CD14-positive monocyte (primary cell): ENCODE measurements at regions not wholly inside any gene's neighbourhood (a gene's known extent, or its start where the extent isn't known, plus 50 kb on each side); places are given as distances from the start of the nearest gene placed in this dataset.

Source experiments
- DNase-seq, 3 donors: peaks; one replicate each; pipeline ENCODE4 v3.0.0-alpha.2; 2011 to 2022
- H2AFZ ChIP-seq: 2 replicates; pipeline ENCODE4 v1.6.0; 2012; ENCODE audit warnings: mild to moderate bottlenecking, low read depth, low read length, inconsistent platforms; ENCODE audit not compliant: insufficient read depth, poor library complexity, severe bottlenecking
- H3K27ac ChIP-seq, 2 donors: 1 replicate in 1 of 2; 2 replicates in 1 of 2; pipeline ENCODE4 v1.5.1; 2012 to 2013; ENCODE audit warnings: low read length in 2 of 2, control low read depth in 1 of 2, inconsistent platforms in 1 of 2, low read depth in 1 of 2, mild to moderate bottlenecking in 1 of 2
- H3K27me3 ChIP-seq, 2 donors: one replicate each; pipeline versions ENCODE4 v1.6.0 to v1.6.1; 2011 to 2013; ENCODE audit warnings: low read length in 2 of 2; ENCODE audit not compliant: control insufficient read depth in 2 of 2, insufficient read depth in 2 of 2
- H3K36me3 ChIP-seq, 2 donors: replicated peaks in 1 of 2; 1 replicate in 1 of 2; 2 replicates in 1 of 2; pipeline versions ENCODE4 v1.5.1 to v1.6.1; 2012 to 2013; ENCODE audit warnings: low read length in 2 of 2, control low read depth in 1 of 2, inconsistent platforms in 1 of 2, mild to moderate bottlenecking in 1 of 2; ENCODE audit not compliant: insufficient read depth in 2 of 2, control insufficient read depth in 1 of 2
- H3K4me1 ChIP-seq, 2 donors: 1 replicate in 1 of 2; 2 replicates in 1 of 2; pipeline versions ENCODE4 v1.5.1 to v1.6.1; 2012 to 2013; ENCODE audit warnings: low read length in 2 of 2, control low read depth in 1 of 2, inconsistent platforms in 1 of 2, mild to moderate bottlenecking in 1 of 2, moderate library complexity in 1 of 2; ENCODE audit not compliant: insufficient read depth in 2 of 2, control insufficient read depth in 1 of 2
- H3K4me2 ChIP-seq: replicated peaks from 2 replicates; pipeline ENCODE3; 2012; ENCODE audit warnings: low read length, moderate library complexity, mild to moderate bottlenecking; ENCODE audit not compliant: poor library complexity, severe bottlenecking; ENCODE audit errors: extremely low read depth
- H3K4me3 ChIP-seq, 3 experiments: fragments of 200-600 bp in 1 of 3; sonication (generic) in 1 of 3; replicated peaks in 1 of 3; 1 replicate in 2 of 3; 2 replicates in 1 of 3; pipeline ENCODE4 v1.5.1; 2011 to 2013; ENCODE audit warnings: low read length in 3 of 3, mild to moderate bottlenecking in 3 of 3, control low read depth in 2 of 3, low read depth in 2 of 3, inconsistent platforms in 1 of 3, moderate library complexity in 1 of 3
- H3K79me2 ChIP-seq: 2 replicates; pipeline ENCODE4 v1.6.0; 2012; ENCODE audit warnings: mild to moderate bottlenecking, control low read depth, inconsistent platforms, low read length, moderate library complexity; ENCODE audit not compliant: insufficient read depth
- H3K9ac ChIP-seq: 2 replicates; pipeline ENCODE4 v1.6.0; 2017; ENCODE audit warnings: low read length, mild to moderate bottlenecking; ENCODE audit not compliant: insufficient read depth, poor library complexity, severe bottlenecking
- H3K9me3 ChIP-seq, 2 donors: replicated peaks in 1 of 2; 1 replicate in 1 of 2; 2 replicates in 1 of 2; pipeline versions ENCODE4 v1.5.1 to v1.6.1; 2012 to 2013; ENCODE audit warnings: low read length in 2 of 2, control low read depth in 1 of 2; ENCODE audit not compliant: control insufficient read depth in 1 of 2, insufficient read depth in 1 of 2
- H4K20me1 ChIP-seq: 2 replicates; pipeline ENCODE4 v1.6.0; 2012; ENCODE audit warnings: mild to moderate bottlenecking, low read length, control low read depth, moderate library complexity; ENCODE audit not compliant: insufficient read depth
- H3K27ac Mint-ChIP-seq, 7 donors: one replicate each; pipeline ENCODE4 v1.8.0; 2020; ENCODE audit warnings: mild to moderate bottlenecking in 7 of 7, mixed read lengths in 7 of 7, moderate library complexity in 6 of 7, inconsistent platforms in 2 of 7
- H3K27me3 Mint-ChIP-seq, 3 donors: one replicate each; pipeline ENCODE4 v1.8.0; 2021 to 2022; ENCODE audit warnings: low read depth in 3 of 3, mild to moderate bottlenecking in 3 of 3, mixed read lengths in 3 of 3, moderate library complexity in 3 of 3, inconsistent platforms in 1 of 3
- H3K36me3 Mint-ChIP-seq, 2 donors: one replicate each; pipeline ENCODE4 v1.8.0; 2020; ENCODE audit warnings: mixed read lengths in 2 of 2, inconsistent platforms in 1 of 2, mild to moderate bottlenecking in 1 of 2
- H3K4me1 Mint-ChIP-seq: one replicate; pipeline ENCODE4 v1.8.0; 2020; ENCODE audit warnings: mild to moderate bottlenecking, mixed read lengths
- H3K4me3 Mint-ChIP-seq, 2 donors: one replicate each; pipeline ENCODE4 v1.8.0; 2020; ENCODE audit warnings: mild to moderate bottlenecking in 2 of 2, mixed read lengths in 2 of 2, moderate library complexity in 1 of 2
- H3K9me3 Mint-ChIP-seq, 7 donors: one replicate each; pipeline ENCODE4 v1.8.0; 2020 to 2022; ENCODE audit warnings: mixed read lengths in 7 of 7, mild to moderate bottlenecking in 6 of 7, moderate library complexity in 6 of 7, inconsistent platforms in 2 of 7
- whole genome bisulfite sequencing: methylation state at CpG from one replicate; pipeline ENCODE4 v1.1.5; 2013; ENCODE audit warnings: missing lambda C conversion rate; ENCODE audit not compliant: insufficient coverage; 5-methylcytosine and 5-hydroxymethylcytosine counted together
- intact Hi-C, 2 donors: fragments of 100-400 bp; cut with micrococcal nuclease; formaldehyde crosslinking; loops; one replicate each; pipeline versions ENCODE4 v1.15.0 to v1.15.1; 2023
- TF ChIP-seq, protein P1 (sequence below): fragments of 200-600 bp; IDR thresholded peaks from one replicate; pipeline ENCODE4 v1.8.0; 2022; ENCODE audit warnings: antibody characterized with exemption, mild to moderate bottlenecking

DNA sequence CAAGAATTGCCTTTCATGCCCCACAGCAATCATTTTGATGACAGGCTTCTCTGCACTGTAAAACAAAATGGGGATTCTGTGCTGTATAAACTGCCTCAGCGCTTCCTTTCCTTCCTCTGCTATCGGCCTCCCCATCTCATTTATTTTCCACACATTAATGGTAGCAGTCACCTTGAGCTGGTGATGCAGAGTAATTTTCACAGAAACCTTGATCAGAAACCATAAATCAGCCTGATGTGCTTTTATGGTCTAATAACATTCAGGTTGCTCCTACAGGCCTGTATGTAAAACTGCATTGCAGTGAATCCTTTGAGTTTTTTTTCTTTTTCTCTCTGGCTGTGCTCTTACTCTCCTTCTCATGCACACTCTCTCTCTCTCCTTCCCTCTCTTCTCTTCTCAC is 578.4 kb upstream of the STXBP6 start:
- H3K4me1 Mint-ChIP-seq: no peaks in the 10 kb centered on the region

GRCh38 chr14:25626986-25627385 is 577.0 kb upstream of the STXBP6 start:
- Mint-ChIP-seq H3K27ac (no peak overlapping the region), H3K27me3 (peaks cover 0 to 1% (median 1%) of the 10 kb centered on the region in 3 donors), H3K4me1 (no peaks in the 10 kb centered on the region), H3K4me3 (no peak overlapping the region), H3K36me3 (no peaks in the 10 kb centered on the region), H3K9me3 (peaks cover 0 to 10% (median 0%) of the 10 kb centered on the region in 7 donors)
- Histone ChIP-seq H4K20me1 (no peaks in the 10 kb centered on the region), H3K9ac (no peak overlapping the region), H3K4me1 (no peaks in the 10 kb centered on the region), H3K27me3 (no peaks in the 10 kb centered on the region), H3K9me3 (no peaks in the 10 kb centered on the region), H2AFZ (no peak overlapping the region), H3K79me2 (no peaks in the 10 kb centered on the region), H3K4me3 (no peak overlapping the region), H3K4me2 (no peak overlapping the region), H3K36me3 (no peaks in the 10 kb centered on the region), H3K27ac (no peak overlapping the region)
- intact Hi-C loops: no loop called here
- DNase-seq: no peak
- TF ChIP-seq, protein P1, sequence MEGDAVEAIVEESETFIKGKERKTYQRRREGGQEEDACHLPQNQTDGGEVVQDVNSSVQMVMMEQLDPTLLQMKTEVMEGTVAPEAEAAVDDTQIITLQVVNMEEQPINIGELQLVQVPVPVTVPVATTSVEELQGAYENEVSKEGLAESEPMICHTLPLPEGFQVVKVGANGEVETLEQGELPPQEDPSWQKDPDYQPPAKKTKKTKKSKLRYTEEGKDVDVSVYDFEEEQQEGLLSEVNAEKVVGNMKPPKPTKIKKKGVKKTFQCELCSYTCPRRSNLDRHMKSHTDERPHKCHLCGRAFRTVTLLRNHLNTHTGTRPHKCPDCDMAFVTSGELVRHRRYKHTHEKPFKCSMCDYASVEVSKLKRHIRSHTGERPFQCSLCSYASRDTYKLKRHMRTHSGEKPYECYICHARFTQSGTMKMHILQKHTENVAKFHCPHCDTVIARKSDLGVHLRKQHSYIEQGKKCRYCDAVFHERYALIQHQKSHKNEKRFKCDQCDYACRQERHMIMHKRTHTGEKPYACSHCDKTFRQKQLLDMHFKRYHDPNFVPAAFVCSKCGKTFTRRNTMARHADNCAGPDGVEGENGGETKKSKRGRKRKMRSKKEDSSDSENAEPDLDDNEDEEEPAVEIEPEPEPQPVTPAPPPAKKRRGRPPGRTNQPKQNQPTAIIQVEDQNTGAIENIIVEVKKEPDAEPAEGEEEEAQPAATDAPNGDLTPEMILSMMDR: no peak
- WGBS: 100% methylated on average over 1 of the region's 2 CpGs

More for the DNA sequence above, 578.4 kb upstream of the STXBP6 start:
- Histone ChIP-seq H3K4me1 (no peaks in the 10 kb centered on the region), H4K20me1 (no peaks in the 10 kb centered on the region), H3K9ac (no peak overlapping the region), H2AFZ (no peak overlapping the region), H3K36me3 (no peaks in the 10 kb centered on the region), H3K79me2 (no peaks in the 10 kb centered on the region), H3K9me3 (no peaks in the 10 kb centered on the region), H3K27ac (no peak overlapping the region), H3K27me3 (no peaks in the 10 kb centered on the region), H3K4me2 (no peak overlapping the region), H3K4me3 (no peak overlapping the region)
- no peak overlapping the region for H3K27ac Mint-ChIP-seq
- H3K9me3 Mint-ChIP-seq: peaks cover 0 to 10% (median 0%) of the 10 kb centered on the region in 7 donors
- H3K36me3 Mint-ChIP-seq: no peaks in the 10 kb centered on the region
- intact Hi-C loops: no loop called here
- no peak for DNase-seq
- H3K4me3 Mint-ChIP-seq: no peak overlapping the region
- no CpG with 5 or more reads among the region's 2 CpGs for WGBS
- H3K27me3 Mint-ChIP-seq: peaks cover 0 to 1% (median 1%) of the 10 kb centered on the region in 3 donors
- TF ChIP-seq, protein P1: no peak
